ENCODE measurements at regions not wholly inside any gene's neighbourhood (a gene's known extent, or its start where the extent isn't known, plus 50 kb on each side); places are given as distances from the start of the nearest gene placed in this dataset.
"Not testable (repeated sequence)": the region's sequence is repeated elsewhere in the genome, so short reads cannot be mapped to it uniquely, and the experiment has no call there.

DNA sequence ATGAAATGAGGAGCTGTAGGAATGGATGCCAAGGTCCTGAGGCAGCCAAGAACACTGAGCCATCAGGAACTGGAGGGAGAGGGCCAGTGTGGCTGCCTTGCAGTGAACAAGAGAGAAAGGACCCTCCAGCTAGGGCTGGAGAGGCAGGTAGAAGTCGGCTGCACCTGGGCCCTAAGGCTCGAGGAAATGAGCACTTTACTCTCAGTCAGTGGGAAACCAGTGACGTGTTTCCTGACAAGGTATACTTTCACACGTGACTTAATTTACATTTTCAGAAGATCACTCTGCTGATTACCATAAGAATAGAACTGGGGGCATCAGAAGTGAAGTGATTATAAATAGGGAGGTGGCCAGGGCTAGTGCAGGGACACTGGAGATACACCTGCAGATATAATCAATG lies 115.2 kb downstream of the C17orf67 start:
- FAIRE-seq (no peak), ATAC-seq (no peak), DNase-seq (no peak)
- Histone ChIP-seq H3K9me3 (no peaks in the 10 kb centered on the region), H3K27me3 (no peaks in the 10 kb centered on the region), H3K36me3 (no peaks in the 10 kb centered on the region), H3K4me1 (no peaks in the 10 kb centered on the region), H3K27ac (no peak overlapping the region), H3K4me3 (no peak overlapping the region)
- WGBS, 2 donors: 33 to 38% methylated on average over 4 of the region's 4 CpGs
- TF ChIP-seq CTCF (IDR thresholded peaks at IDR 0.05): no peak
- intact Hi-C loops (cut with DNase I): loop anchor here in 2 of 3 donors (5.0 kb wide), 1 partner anchor 126 kb away; the partner anchor contains the start of gene NOG (in 2 of the 2)

- WGBS, 2 donors: 56 to 65% methylated on average over 5 of the region's 5 CpGs
- no peak for TF ChIP-seq CTCF (IDR thresholded peaks at IDR 0.05)
- Histone ChIP-seq H3K36me3 (no peaks in the 10 kb centered on the region), H3K4me3 (no peak overlapping the region), H3K9me3 (no peaks in the 10 kb centered on the region), H3K27ac (no peak overlapping the region), H3K27me3 (no peaks in the 10 kb centered on the region), H3K4me1 (no peaks in the 10 kb centered on the region)
- intact Hi-C loops (cut with DNase I): no loop called here
- FAIRE-seq: no peak
- DNase-seq: no peak
- no peak for ATAC-seq
Observed at GRCh38 chr17:56723421-56723820, 110.3 kb downstream of the C17orf67 start.

DNA sequence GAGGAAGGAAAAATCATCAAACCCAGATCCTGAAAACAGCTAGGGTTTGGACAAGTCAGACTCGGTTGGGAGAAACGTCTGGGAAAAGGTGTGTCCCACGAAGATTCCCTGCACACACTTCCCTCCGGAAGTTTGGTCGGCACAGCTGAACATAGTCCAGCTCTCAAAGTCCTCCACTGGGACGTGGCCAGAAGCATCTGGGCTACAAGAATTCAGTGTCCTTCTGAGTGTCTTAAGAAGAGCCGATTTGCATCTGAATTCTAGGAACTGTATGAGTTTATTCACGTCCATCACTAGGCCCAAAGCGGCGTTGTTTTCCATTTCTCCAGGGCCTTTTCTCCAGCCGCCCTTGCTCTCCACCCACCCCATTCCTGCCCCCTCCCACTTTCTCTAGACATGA lies 109.1 kb downstream of the C17orf67 start:
- no peak for FAIRE-seq
- Histone ChIP-seq H3K4me1 (no peaks in the 10 kb centered on the region), H3K36me3 (no peaks in the 10 kb centered on the region), H3K27ac (no peak overlapping the region), H3K27me3 (no peaks in the 10 kb centered on the region), H3K4me3 (no peak overlapping the region), H3K9me3 (no peaks in the 10 kb centered on the region)
- 65 to 73% methylated on average over 11 of the region's 11 CpGs for WGBS, 2 donors
- ATAC-seq: no peak
- no peak for TF ChIP-seq CTCF (IDR thresholded peaks at IDR 0.05)
- intact Hi-C loops (cut with DNase I): no loop called here
- no peak for DNase-seq

GRCh38 chr17:56725144-56725543 lies 108.6 kb downstream of the C17orf67 start:
- intact Hi-C loops (cut with DNase I): no loop called here
- H3K36me3 ChIP-seq: no peaks in the 10 kb centered on the region
- TF ChIP-seq CTCF (IDR thresholded peaks at IDR 0.05): no peak
- ATAC-seq (no peak), FAIRE-seq (no peak), DNase-seq (no peak)
- no peaks in the 10 kb centered on the region for H3K4me1 ChIP-seq
- WGBS, 2 donors: 55 to 62% methylated on average over 4 of the region's 4 CpGs
- no peak overlapping the region for H3K4me3 ChIP-seq
- H3K27me3 ChIP-seq: no peaks in the 10 kb centered on the region
- H3K9me3 ChIP-seq: no peaks in the 10 kb centered on the region
- H3K27ac ChIP-seq: no peak overlapping the region

DNA sequence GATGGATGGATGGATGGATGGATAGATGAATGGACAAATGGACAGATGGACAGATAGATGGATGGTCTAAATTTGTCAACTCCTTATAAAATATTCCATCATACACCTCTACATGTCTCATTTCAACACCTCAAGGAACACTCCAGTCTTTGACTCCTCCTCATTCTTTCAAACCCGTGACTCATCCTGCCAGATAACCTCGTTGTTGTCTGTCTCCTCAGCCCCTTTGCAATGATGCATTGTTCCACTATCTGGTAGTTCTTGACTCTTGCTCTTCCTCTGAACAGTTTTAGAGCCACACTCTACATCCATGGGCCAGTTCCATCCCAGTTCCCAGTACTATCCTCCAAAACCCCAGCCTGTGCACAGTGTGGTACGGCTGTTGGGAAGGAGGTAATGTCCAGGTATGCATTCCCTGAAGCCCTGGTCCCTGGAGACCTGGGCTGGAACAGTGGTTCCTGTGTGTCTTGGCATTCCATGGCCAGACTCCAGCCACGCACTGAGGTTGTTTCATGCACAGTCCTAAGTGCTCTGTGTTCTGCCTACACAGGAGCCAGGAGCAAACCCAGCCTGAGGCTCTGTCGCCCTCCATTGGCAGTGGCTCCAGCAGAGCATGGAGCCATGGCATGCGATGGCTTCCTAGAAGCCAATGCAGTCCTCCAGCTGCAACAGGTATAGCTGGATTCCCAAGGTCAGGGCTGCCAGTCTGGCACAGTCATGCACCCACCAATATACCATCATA lies 105.7 kb downstream of the C17orf67 start:
- Histone ChIP-seq H3K4me1 (no peaks in the 10 kb centered on the region), H3K9me3 (no peaks in the 10 kb centered on the region), H3K36me3 (no peaks in the 10 kb centered on the region), H3K27me3 (no peaks in the 10 kb centered on the region), H3K27ac (no peak overlapping the region), H3K4me3 (no peak overlapping the region)
- intact Hi-C loops (cut with DNase I): no loop called here
- FAIRE-seq (no peak), ATAC-seq (no peak), DNase-seq (no peak)
- 49 to 61% methylated on average over 6 of the region's 6 CpGs for WGBS, 2 donors
- no peak for TF ChIP-seq CTCF (IDR thresholded peaks at IDR 0.05)

GRCh38 chr17:56731096-56731495 lies 102.6 kb downstream of the C17orf67 start:
- intact Hi-C loops (cut with DNase I); H3K4me1 ChIP-seq; ATAC-seq; FAIRE-seq; DNase-seq; H3K27ac ChIP-seq; H3K9me3 ChIP-seq; H3K27me3 ChIP-seq; H3K4me3 ChIP-seq; H3K36me3 ChIP-seq: not testable (repeated sequence)
- 81 to 87% methylated on average over 5 of the region's 5 CpGs for WGBS, 2 donors
